GM23338 (cell line): ENCODE measurements at regions not wholly inside any gene's neighbourhood (a gene's known extent, or its start where the extent isn't known, plus 50 kb on each side); places are given as distances from the start of the nearest gene placed in this dataset.

Experiments
- ATAC-seq: fragments of 200-7000 bp; cut with Tn5 transposase; 3 replicates; pipeline ENCODE4 v1.9.1; 2020
- DNase-seq: peaks from one replicate; pipeline ENCODE4 v3.0.0-alpha.2; 2015; ENCODE audit warnings: low spot score
- H2AFZ ChIP-seq: fragments of 200-600 bp; sonication (generic); 2 replicates; pipeline ENCODE4 v1.8.0; 2016; ENCODE audit warnings: antibody characterized with exemption, mild to moderate bottlenecking, moderate library complexity
- H3F3A ChIP-seq: fragments of 200-600 bp; sonication (generic); replicated peaks from 2 replicates; pipeline ENCODE4 v1.8.0; 2017; ENCODE audit warnings: antibody characterized with exemption, mixed run types, low read depth
- H3K27ac ChIP-seq: fragments of 200-600 bp; sonication (generic); 2 replicates; pipeline ENCODE4 v1.6.1; 2016; ENCODE audit warnings: low read depth
- H3K27me3 ChIP-seq: fragments of 200-600 bp; sonication (generic); 2 replicates; pipeline ENCODE4 v1.8.0; 2016; ENCODE audit warnings: mild to moderate bottlenecking, mixed run types, moderate library complexity; ENCODE audit not compliant: insufficient read depth
- H3K36me3 ChIP-seq: fragments of 200-600 bp; sonication (generic); 2 replicates; pipeline ENCODE4 v1.8.0; 2016; ENCODE audit warnings: mild to moderate bottlenecking; ENCODE audit not compliant: insufficient read depth
- H3K4me1 ChIP-seq: fragments of 200-600 bp; sonication (generic); 2 replicates; pipeline ENCODE4 v1.8.0; 2016; ENCODE audit warnings: mild to moderate bottlenecking, moderate library complexity; ENCODE audit not compliant: insufficient read depth
- H3K4me2 ChIP-seq: fragments of 200-600 bp; sonication (generic); 2 replicates; pipeline ENCODE4 v1.7.1; 2017; ENCODE audit warnings: mixed run types
- H3K4me3 ChIP-seq: fragments of 200-600 bp; sonication (generic); 2 replicates; pipeline ENCODE4 v1.6.1; 2016; ENCODE audit warnings: mixed run types
- H3K79me2 ChIP-seq: fragments of 200-600 bp; sonication (generic); replicated peaks from 2 replicates; pipeline ENCODE4 v1.8.0; 2017; ENCODE audit warnings: mild to moderate bottlenecking; ENCODE audit not compliant: insufficient read depth
- H3K9me2 ChIP-seq: fragments of 200-600 bp; sonication (generic); 2 replicates; pipeline ENCODE4 v1.8.0; 2017; ENCODE audit not compliant: insufficient read depth
- H4K20me1 ChIP-seq: fragments of 200-600 bp; sonication (generic); replicated peaks from 2 replicates; pipeline ENCODE4 v1.8.0; 2017; ENCODE audit warnings: mild to moderate bottlenecking; ENCODE audit not compliant: insufficient read depth
- H3K27ac Mint-ChIP-seq: 2 replicates; pipeline ENCODE4 v1.8.0; 2020; ENCODE audit warnings: inconsistent platforms, mild to moderate bottlenecking, moderate library complexity, mixed read lengths
- H3K27me3 Mint-ChIP-seq: 3 replicates; pipeline ENCODE4 v1.8.0; 2022; ENCODE audit warnings: low read depth, mild to moderate bottlenecking, moderate library complexity, mixed read lengths, inconsistent platforms; ENCODE audit not compliant: insufficient read depth, poor library complexity
- H3K36me3 Mint-ChIP-seq: 3 replicates; pipeline ENCODE4 v1.8.0; 2021; ENCODE audit warnings: low read depth, mild to moderate bottlenecking, inconsistent platforms, moderate library complexity, mixed read lengths
- H3K4me1 Mint-ChIP-seq: 3 replicates; pipeline ENCODE4 v1.8.0; 2020; ENCODE audit warnings: mild to moderate bottlenecking, inconsistent platforms, mixed read lengths
- H3K4me3 Mint-ChIP-seq: 3 replicates; pipeline ENCODE4 v1.8.0; 2021; ENCODE audit warnings: moderate library complexity, mild to moderate bottlenecking, inconsistent platforms, mixed read lengths
- H3K9me3 Mint-ChIP-seq: 3 replicates; pipeline ENCODE4 v1.8.0; 2020; ENCODE audit warnings: moderate library complexity, mild to moderate bottlenecking, inconsistent platforms, mixed read lengths
- CREB1 ChIP-seq: fragments of 250-450 bp; sonication (Bioruptor Pico); IDR thresholded peaks from 2 replicates; pipeline ENCODE4 v1.5.0; 2020; ENCODE audit warnings: low read depth, mild to moderate bottlenecking, moderate library complexity
- EZH2 ChIP-seq: fragments of 200-600 bp; sonication (generic); IDR thresholded peaks from one replicate; pipeline ENCODE4 v1.8.0; 2017; ENCODE audit warnings: antibody characterized with exemption, mild to moderate bottlenecking, low read depth; ENCODE audit not compliant: unreplicated experiment
- EZH2phosphoT487 ChIP-seq: fragments of 200-600 bp; sonication (generic); IDR thresholded peaks from one replicate; pipeline ENCODE4 v1.8.1; 2018; ENCODE audit warnings: antibody characterized with exemption; ENCODE audit not compliant: unreplicated experiment
- JUNB ChIP-seq: IDR thresholded peaks from one replicate; pipeline ENCODE4 v1.6.1; 2016; ENCODE audit warnings: antibody characterized with exemption; ENCODE audit not compliant: unreplicated experiment
- NANOG ChIP-seq: IDR thresholded peaks from 2 replicates; pipeline ENCODE4 v1.6.1; 2016; ENCODE audit warnings: antibody characterized with exemption, borderline replicate concordance
- POLR2AphosphoS5 ChIP-seq: IDR thresholded peaks from 2 replicates; pipeline ENCODE4 v1.6.1; 2016; ENCODE audit warnings: antibody characterized with exemption, low read depth
- STAT1 ChIP-seq: IDR thresholded peaks from one replicate; pipeline ENCODE4 v1.6.1; 2016; ENCODE audit warnings: antibody characterized with exemption; ENCODE audit not compliant: unreplicated experiment
- ZNF114 ChIP-seq: fragments of 250-450 bp; sonication (Bioruptor Pico); IDR thresholded peaks from 2 replicates; pipeline ENCODE4 v1.5.0; 2020; ENCODE audit warnings: mild to moderate bottlenecking, moderate library complexity
- ZNF331 ChIP-seq: fragments of 250-450 bp; sonication (Bioruptor Pico); IDR thresholded peaks from 2 replicates; pipeline ENCODE4 v1.5.0; 2020; ENCODE audit warnings: low read depth, mild to moderate bottlenecking, moderate library complexity
- TF ChIP-seq, protein P1 (sequence below): IDR thresholded peaks from one replicate; pipeline ENCODE4 v1.6.1; 2018; ENCODE audit warnings: antibody characterized with exemption; ENCODE audit not compliant: unreplicated experiment
- TF ChIP-seq, protein P2 (sequence below): fragments of 250-450 bp; sonication (Bioruptor Pico); IDR thresholded peaks from 2 replicates; pipeline ENCODE4 v1.5.0; 2020; ENCODE audit warnings: mild to moderate bottlenecking, moderate library complexity
- TF ChIP-seq, protein P3 (sequence below), 2 experiments: fragments of 200-600 bp in 1 of 2; sonication (generic) in 1 of 2; conservative IDR thresholded peaks; 2 replicates each; pipeline versions ENCODE4 v1.5.1 to v1.6.1; 2016 to 2017; ENCODE audit warnings: antibody characterized with exemption in 2 of 2, low read depth in 2 of 2, mild to moderate bottlenecking in 2 of 2, moderate library complexity in 1 of 2
- TF ChIP-seq, protein P4 (sequence below): IDR thresholded peaks from 2 replicates; pipeline ENCODE4 v1.6.1; 2016; ENCODE audit warnings: antibody characterized with exemption

DNA sequence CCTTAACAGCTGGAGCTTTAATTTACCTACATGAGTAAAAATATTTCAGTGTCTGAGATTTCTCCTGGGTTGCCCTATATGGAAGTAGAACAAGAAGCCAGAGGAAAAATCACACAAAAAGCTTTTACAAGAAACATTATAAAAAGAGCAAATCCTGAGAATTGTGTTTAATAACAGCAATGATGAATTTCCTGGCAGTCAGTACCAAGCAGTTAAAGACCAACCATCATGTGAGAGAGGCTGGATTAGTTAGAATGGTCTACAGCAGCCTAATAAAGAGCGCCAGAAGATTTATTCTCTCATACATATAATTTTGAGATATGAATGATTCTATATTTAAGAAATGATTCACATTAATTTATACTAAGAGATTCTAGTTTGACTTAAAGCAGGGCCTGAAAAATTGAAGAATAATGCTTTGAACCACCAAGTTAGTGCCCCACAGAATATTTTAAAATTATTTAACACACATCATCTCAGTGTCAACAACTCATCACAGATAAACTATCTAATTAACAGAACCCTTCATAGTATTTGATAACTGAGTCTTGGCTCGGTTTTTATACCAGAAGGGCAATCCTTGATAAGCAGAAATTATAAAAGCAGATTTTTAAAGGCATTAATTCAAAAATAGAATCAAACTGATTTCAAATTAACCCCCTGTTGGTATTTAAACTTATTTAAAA, 59.9 kb upstream of the DPH6 start:
- H3K4me3 Mint-ChIP-seq = no peak overlapping the region

More for the DNA sequence above, 59.9 kb upstream of the DPH6 start:
- TF ChIP-seq, protein P1, sequence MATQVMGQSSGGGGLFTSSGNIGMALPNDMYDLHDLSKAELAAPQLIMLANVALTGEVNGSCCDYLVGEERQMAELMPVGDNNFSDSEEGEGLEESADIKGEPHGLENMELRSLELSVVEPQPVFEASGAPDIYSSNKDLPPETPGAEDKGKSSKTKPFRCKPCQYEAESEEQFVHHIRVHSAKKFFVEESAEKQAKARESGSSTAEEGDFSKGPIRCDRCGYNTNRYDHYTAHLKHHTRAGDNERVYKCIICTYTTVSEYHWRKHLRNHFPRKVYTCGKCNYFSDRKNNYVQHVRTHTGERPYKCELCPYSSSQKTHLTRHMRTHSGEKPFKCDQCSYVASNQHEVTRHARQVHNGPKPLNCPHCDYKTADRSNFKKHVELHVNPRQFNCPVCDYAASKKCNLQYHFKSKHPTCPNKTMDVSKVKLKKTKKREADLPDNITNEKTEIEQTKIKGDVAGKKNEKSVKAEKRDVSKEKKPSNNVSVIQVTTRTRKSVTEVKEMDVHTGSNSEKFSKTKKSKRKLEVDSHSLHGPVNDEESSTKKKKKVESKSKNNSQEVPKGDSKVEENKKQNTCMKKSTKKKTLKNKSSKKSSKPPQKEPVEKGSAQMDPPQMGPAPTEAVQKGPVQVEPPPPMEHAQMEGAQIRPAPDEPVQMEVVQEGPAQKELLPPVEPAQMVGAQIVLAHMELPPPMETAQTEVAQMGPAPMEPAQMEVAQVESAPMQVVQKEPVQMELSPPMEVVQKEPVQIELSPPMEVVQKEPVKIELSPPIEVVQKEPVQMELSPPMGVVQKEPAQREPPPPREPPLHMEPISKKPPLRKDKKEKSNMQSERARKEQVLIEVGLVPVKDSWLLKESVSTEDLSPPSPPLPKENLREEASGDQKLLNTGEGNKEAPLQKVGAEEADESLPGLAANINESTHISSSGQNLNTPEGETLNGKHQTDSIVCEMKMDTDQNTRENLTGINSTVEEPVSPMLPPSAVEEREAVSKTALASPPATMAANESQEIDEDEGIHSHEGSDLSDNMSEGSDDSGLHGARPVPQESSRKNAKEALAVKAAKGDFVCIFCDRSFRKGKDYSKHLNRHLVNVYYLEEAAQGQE = no peak
- TF ChIP-seq CREB1 (CRISPR knock-in tag) (no peak), EZH2 (no peak), EZH2phosphoT487 (no peak), STAT1 (no peak), ZNF114 (no peak), POLR2AphosphoS5 (no peak), NANOG (no peak), ZNF331 (no peak), JUNB (no peak)
- TF ChIP-seq, protein P2, sequence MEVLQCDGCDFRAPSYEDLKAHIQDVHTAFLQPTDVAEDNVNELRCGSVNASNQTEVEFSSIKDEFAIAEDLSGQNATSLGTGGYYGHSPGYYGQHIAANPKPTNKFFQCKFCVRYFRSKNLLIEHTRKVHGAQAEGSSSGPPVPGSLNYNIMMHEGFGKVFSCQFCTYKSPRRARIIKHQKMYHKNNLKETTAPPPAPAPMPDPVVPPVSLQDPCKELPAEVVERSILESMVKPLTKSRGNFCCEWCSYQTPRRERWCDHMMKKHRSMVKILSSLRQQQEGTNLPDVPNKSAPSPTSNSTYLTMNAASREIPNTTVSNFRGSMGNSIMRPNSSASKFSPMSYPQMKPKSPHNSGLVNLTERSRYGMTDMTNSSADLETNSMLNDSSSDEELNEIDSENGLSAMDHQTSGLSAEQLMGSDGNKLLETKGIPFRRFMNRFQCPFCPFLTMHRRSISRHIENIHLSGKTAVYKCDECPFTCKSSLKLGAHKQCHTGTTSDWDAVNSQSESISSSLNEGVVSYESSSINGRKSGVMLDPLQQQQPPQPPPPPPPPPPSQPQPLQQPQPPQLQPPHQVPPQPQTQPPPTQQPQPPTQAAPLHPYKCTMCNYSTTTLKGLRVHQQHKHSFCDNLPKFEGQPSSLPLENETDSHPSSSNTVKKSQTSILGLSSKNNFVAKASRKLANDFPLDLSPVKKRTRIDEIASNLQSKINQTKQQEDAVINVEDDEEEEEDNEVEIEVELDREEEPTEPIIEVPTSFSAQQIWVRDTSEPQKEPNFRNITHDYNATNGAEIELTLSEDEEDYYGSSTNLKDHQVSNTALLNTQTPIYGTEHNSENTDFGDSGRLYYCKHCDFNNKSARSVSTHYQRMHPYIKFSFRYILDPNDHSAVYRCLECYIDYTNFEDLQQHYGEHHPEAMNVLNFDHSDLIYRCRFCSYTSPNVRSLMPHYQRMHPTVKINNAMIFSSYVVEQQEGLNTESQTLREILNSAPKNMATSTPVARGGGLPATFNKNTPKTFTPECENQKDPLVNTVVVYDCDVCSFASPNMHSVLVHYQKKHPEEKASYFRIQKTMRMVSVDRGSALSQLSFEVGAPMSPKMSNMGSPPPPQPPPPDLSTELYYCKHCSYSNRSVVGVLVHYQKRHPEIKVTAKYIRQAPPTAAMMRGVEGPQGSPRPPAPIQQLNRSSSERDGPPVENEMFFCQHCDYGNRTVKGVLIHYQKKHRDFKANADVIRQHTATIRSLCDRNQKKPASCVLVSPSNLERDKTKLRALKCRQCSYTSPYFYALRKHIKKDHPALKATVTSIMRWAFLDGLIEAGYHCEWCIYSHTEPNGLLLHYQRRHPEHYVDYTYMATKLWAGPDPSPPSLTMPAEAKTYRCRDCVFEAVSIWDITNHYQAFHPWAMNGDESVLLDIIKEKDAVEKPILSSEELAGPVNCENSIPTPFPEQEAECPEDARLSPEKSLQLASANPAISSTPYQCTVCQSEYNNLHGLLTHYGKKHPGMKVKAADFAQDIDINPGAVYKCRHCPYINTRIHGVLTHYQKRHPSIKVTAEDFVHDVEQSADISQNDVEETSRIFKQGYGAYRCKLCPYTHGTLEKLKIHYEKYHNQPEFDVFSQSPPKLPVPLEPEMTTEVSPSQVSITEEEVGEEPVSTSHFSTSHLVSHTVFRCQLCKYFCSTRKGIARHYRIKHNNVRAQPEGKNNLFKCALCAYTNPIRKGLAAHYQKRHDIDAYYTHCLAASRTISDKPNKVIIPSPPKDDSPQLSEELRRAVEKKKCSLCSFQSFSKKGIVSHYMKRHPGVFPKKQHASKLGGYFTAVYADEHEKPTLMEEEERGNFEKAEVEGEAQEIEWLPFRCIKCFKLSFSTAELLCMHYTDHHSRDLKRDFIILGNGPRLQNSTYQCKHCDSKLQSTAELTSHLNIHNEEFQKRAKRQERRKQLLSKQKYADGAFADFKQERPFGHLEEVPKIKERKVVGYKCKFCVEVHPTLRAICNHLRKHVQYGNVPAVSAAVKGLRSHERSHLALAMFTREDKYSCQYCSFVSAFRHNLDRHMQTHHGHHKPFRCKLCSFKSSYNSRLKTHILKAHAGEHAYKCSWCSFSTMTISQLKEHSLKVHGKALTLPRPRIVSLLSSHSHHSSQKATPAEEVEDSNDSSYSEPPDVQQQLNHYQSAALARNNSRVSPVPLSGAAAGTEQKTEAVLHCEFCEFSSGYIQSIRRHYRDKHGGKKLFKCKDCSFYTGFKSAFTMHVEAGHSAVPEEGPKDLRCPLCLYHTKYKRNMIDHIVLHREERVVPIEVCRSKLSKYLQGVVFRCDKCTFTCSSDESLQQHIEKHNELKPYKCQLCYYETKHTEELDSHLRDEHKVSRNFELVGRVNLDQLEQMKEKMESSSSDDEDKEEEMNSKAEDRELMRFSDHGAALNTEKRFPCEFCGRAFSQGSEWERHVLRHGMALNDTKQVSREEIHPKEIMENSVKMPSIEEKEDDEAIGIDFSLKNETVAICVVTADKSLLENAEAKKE = no peak
- TF ChIP-seq, protein P3, sequence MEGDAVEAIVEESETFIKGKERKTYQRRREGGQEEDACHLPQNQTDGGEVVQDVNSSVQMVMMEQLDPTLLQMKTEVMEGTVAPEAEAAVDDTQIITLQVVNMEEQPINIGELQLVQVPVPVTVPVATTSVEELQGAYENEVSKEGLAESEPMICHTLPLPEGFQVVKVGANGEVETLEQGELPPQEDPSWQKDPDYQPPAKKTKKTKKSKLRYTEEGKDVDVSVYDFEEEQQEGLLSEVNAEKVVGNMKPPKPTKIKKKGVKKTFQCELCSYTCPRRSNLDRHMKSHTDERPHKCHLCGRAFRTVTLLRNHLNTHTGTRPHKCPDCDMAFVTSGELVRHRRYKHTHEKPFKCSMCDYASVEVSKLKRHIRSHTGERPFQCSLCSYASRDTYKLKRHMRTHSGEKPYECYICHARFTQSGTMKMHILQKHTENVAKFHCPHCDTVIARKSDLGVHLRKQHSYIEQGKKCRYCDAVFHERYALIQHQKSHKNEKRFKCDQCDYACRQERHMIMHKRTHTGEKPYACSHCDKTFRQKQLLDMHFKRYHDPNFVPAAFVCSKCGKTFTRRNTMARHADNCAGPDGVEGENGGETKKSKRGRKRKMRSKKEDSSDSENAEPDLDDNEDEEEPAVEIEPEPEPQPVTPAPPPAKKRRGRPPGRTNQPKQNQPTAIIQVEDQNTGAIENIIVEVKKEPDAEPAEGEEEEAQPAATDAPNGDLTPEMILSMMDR (conservative IDR thresholded peaks at IDR 0.05; ENCODE audit: low read depth in 2 of 2) = no peak
- TF ChIP-seq, protein P4, sequence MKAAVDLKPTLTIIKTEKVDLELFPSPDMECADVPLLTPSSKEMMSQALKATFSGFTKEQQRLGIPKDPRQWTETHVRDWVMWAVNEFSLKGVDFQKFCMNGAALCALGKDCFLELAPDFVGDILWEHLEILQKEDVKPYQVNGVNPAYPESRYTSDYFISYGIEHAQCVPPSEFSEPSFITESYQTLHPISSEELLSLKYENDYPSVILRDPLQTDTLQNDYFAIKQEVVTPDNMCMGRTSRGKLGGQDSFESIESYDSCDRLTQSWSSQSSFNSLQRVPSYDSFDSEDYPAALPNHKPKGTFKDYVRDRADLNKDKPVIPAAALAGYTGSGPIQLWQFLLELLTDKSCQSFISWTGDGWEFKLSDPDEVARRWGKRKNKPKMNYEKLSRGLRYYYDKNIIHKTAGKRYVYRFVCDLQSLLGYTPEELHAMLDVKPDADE = no peak
- Histone ChIP-seq H3K4me2 (no peak overlapping the region), H3K4me1 (no peaks in the 10 kb centered on the region), H3K9me2 (no peaks in the 10 kb centered on the region), H3K79me2 (no peaks in the 10 kb centered on the region), H3K27ac (no peak overlapping the region), H4K20me1 (no peaks in the 10 kb centered on the region), H3K27me3 (no peaks in the 10 kb centered on the region), H2AFZ (no peak overlapping the region), H3K4me3 (no peak overlapping the region), H3K36me3 (no peaks in the 10 kb centered on the region), H3F3A (no peaks in the 10 kb centered on the region)
- Mint-ChIP-seq H3K27ac (no peak overlapping the region), H3K4me1 (no peaks in the 10 kb centered on the region), H3K27me3 (no peaks in the 10 kb centered on the region), H3K9me3 (no peaks in the 10 kb centered on the region; the same call in 2 of the 3 replicates), H3K36me3 (no peaks in the 10 kb centered on the region)
- DNase-seq (no peak), ATAC-seq (no peak)
